ENCODE measurements at regions not wholly inside any gene's neighbourhood (a gene's known extent, or its start where the extent isn't known, plus 50 kb on each side); places are given as distances from the start of the nearest gene placed in this dataset.

- TF ChIP-seq, protein P1, sequence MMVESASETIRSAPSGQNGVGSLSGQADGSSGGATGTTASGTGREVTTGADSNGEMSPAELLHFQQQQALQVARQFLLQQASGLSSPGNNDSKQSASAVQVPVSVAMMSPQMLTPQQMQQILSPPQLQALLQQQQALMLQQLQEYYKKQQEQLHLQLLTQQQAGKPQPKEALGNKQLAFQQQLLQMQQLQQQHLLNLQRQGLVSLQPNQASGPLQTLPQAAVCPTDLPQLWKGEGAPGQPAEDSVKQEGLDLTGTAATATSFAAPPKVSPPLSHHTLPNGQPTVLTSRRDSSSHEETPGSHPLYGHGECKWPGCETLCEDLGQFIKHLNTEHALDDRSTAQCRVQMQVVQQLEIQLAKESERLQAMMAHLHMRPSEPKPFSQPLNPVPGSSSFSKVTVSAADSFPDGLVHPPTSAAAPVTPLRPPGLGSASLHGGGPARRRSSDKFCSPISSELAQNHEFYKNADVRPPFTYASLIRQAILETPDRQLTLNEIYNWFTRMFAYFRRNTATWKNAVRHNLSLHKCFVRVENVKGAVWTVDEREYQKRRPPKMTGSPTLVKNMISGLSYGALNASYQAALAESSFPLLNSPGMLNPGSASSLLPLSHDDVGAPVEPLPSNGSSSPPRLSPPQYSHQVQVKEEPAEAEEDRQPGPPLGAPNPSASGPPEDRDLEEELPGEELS (CRISPR knock-in tag; IDR thresholded peaks at IDR 0.05), result 0 out of 2 replicates have a peak, but pooled peaks have one; percentile 31
- TF ChIP-seq CBX5 (CRISPR knock-in tag; IDR thresholded peaks at IDR 0.05; ENCODE audit: borderline replicate concordance) (no peak; the same call in 1 of the 2 replicates), ONECUT2 (CRISPR knock-in tag; IDR thresholded peaks at IDR 0.05) (no peak), SOX5 (CRISPR knock-in tag; IDR thresholded peaks at IDR 0.05; ENCODE audit: borderline replicate concordance) (peak; percentile 79; the same call in 1 of the 2 replicates), NR2F6 (IDR thresholded peaks at IDR 0.05) (0 out of 2 replicates have a peak, but pooled peaks have one; percentile 11), NR2F6 (CRISPR knock-in tag; IDR thresholded peaks at IDR 0.05) (no peak), MAFK (conservative IDR thresholded peaks at IDR 0.05 in 1 of 2, IDR thresholded peaks at IDR 0.05 in 1 of 2; ENCODE audit: low read length in 2 of 2) (peak; percentile 70 to 84), DR1 (CRISPR knock-in tag; IDR thresholded peaks at IDR 0.05) (no peak), ZBTB43 (CRISPR knock-in tag; conservative IDR thresholded peaks at IDR 0.05) (0 out of 2 replicates have a peak, but pooled peaks have one; percentile 28), ZSCAN21 (CRISPR knock-in tag; IDR thresholded peaks at IDR 0.05; ENCODE audit: borderline replicate concordance) (no peak), SOX6 (IDR thresholded peaks at IDR 0.05) (no peak), SOX6 (CRISPR knock-in tag; IDR thresholded peaks at IDR 0.05) (peak; percentile 85), HNF4A (CRISPR knock-in tag; IDR thresholded peaks at IDR 0.05) (peak; percentile 92), MIER2 (CRISPR knock-in tag; IDR thresholded peaks at IDR 0.05) (peak; percentile 68; the same call in 1 of the 2 replicates), PAF1 (CRISPR knock-in tag; IDR thresholded peaks at IDR 0.05) (no peak), CREM (IDR thresholded peaks at IDR 0.05) (0 out of 2 replicates have a peak, but pooled peaks have one; percentile 19), CREM (CRISPR knock-in tag; IDR thresholded peaks at IDR 0.05) (no peak), RARA (CRISPR knock-in tag; IDR thresholded peaks at IDR 0.05) (peak; percentile 44; the same call in 1 of the 2 replicates), RXRB (CRISPR knock-in tag; IDR thresholded peaks at IDR 0.05; ENCODE audit: borderline replicate concordance) (peak; percentile 41; the same call in 1 of the 2 replicates), MED1 (CRISPR knock-in tag; IDR thresholded peaks at IDR 0.05) (peak; percentile 27; the same call in 1 of the 2 replicates), EHMT2 (IDR thresholded peaks at IDR 0.05; ENCODE audit: borderline replicate concordance, low read depth, low read length) (peak; percentile 81; the same call in 1 of the 2 replicates), YEATS4 (CRISPR knock-in tag; IDR thresholded peaks at IDR 0.05; ENCODE audit: borderline replicate concordance) (no peak), BCL6 (CRISPR knock-in tag; IDR thresholded peaks at IDR 0.05) (peak; percentile 56; the same call in 1 of the 2 replicates), ZMYM4 (CRISPR knock-in tag; IDR thresholded peaks at IDR 0.05) (peak; percentile 83), TEAD3 (CRISPR knock-in tag; optimal IDR thresholded peaks at IDR 0.05; ENCODE audit: borderline replicate concordance) (peak; percentile 94), DDIT3 (CRISPR knock-in tag; IDR thresholded peaks at IDR 0.05) (no peak), ZNF614 (CRISPR knock-in tag; IDR thresholded peaks at IDR 0.05; ENCODE audit: borderline replicate concordance) (0 out of 2 replicates have a peak, but pooled peaks have one; percentile 37), MAFF (IDR thresholded peaks at IDR 0.05; ENCODE audit: low read depth, low read length) (peak; percentile 84)
- TF ChIP-seq, protein P2, sequence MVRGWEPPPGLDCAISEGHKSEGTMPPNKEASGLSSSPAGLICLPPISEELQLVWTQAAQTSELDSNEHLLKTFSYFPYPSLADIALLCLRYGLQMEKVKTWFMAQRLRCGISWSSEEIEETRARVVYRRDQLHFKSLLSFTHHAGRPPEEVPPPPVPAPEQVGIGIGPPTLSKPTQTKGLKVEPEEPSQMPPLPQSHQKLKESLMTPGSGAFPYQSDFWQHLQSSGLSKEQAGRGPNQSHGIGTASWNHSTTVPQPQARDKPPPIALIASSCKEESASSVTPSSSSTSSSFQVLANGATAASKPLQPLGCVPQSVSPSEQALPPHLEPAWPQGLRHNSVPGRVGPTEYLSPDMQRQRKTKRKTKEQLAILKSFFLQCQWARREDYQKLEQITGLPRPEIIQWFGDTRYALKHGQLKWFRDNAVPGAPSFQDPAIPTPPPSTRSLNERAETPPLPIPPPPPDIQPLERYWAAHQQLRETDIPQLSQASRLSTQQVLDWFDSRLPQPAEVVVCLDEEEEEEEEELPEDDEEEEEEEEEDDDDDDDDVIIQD (CRISPR knock-in tag; IDR thresholded peaks at IDR 0.05; ENCODE audit: low read depth), result peak; percentile 81
Observed at GRCh38 chr5:124527220-124527991, 219.0 kb downstream of the ZNF608 start (continued).
